IPS DF 4.7 (cell line): ENCODE measurements at regions not wholly inside any gene's neighbourhood (a gene's known extent, or its start where the extent isn't known, plus 50 kb on each side); places are given as distances from the start of the nearest gene placed in this dataset.

ENCODE experiments used
- DNase-seq: peaks from one replicate; pipeline ENCODE4 v3.0.0-alpha.2; 2013; ENCODE audit warnings: low spot score; ENCODE audit errors: extremely low read depth

DNA sequence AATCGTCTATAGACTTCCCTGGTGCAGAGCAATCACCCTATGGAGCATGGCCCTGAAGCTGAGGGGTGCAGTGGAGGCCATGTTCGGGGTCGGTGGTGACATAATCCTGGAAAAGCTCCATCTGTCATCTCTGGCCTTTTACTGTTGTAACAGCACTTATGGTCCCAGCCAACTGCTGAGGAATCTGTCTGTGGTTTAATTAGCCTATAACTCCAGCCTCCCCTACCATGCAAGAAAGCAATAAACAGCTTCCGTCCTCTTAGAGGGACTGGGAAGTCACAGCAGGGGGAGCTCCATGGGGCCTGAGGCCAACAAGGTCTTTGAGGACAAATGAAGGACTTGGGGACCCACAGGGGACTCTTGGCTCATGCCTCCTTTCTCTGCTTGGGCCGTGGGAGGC, 159.1 kb upstream of the NECTIN1 start:
- DNase-seq = no peak

DNA sequence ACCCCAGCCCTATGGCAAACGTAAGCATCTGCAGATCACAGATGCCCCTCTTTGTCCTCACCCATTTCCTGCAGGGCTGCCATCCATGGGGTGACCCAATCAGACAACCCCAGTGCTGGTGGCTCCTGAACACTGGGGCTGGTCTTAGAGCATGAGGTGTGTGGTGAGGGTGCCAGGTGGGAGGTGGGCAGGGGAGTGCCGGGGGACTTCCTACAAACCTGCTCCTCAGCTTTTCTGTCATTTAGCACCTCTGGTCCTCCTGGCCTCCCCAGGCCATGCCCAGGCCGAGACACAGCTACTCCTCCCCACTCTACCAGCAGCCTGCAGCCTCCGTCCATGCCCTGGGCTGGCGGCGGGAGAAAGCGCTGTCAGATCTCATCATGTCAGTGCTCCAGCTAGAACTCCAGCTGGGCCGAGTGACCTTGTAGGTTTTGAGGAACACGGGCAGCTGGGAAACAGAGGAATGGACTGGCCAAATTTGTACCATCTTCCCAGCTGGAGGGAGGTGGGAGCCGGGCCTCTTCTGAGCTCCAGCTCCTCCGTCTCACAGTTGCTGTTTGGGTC, 157.7 kb upstream of the NECTIN1 start:
- no peak for DNase-seq

DNA sequence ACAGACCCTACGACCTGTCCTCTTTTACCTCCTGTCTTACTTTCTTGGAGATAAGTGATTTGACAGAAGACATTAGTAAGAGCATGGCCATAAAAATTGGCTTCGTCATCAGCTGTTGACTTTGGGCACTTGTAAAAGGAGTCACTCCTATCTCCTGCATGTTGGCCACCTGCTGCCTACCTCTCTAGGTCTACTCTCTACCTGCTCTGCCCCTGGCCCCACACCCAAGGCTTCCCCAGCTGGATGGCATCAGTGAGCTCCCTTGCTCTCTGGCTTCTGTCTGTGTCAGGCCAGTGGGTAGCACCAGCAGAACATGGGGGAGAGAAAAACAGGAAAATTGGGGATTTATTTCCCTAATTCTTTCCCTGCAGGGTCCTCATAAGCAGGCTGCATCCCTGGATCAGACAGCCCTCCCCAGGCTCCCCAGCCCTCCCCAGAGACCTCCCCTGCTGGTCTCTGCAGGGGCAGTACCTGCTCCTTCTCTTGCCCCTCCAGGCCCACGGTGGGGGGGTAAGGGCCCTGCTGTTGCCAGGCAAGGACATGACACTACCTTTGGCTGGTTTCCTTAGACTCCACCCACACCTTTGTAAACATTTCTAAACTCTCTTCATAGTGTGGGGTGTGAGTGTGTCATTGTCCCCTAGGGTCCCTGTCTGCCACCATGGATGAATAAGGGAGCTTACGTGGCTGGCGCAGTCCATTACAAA, 157.0 kb upstream of the NECTIN1 start:
- DNase-seq = no peak

DNA sequence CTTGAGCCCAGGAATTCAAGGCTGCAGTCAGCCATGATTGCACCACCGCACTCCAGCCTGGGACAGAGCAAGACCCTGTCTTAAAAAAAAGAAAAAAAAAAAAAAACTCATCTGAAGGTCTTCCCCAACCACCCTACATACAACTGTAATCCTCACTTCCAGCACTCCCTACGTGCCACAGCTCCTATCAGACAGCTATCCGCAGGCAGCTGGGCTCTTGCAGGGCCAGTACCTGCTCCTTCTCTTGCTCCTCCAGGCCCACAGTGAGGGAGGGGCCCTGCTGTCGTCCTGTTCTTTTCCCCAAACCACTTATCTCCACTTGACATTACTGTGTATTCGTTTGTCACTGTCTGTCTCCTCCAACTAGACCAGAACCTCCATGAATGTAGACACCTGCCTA, 156.1 kb upstream of the NECTIN1 start:
- no peak for DNase-seq

DNA sequence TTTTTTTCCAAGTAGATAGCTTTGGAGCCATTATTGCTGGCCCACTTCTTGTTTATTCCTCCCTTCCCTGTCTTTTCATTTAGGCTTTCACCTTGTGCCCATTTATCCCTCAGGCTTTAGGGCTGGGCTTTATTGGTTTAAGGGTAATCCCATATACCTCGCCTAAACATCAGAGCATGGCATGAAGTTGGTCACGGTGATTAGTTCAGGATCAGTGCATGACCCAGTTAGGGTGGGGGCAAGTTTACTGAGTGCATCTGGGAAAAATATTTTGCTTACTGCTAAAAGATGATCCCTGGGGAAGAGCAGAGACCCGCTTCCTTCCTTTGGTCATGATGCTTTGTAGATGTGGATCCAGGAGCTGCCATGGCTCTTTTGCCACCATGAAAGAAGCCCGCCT, 153.3 kb upstream of the NECTIN1 start:
- no peak for DNase-seq

DNA sequence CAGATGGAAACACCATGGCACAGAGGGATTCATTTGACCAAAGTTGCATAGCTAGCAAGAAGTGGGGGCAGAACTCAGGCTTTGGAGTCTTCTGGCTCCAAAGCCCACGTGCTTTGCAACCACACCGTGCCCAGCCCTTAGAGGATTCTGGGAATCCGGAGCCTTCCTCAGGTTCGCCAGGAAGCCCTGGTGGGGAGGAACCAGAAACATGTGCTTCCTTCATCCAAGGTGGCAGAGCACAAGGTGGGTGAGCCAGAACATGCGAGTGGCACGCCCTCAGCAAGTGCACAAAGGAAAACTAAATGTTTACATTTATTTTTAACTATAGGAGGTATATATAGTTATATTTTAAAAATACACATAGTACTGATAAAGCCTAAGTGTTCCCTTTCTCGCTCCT, 151.9 kb upstream of the NECTIN1 start:
- no peak for DNase-seq

DNA sequence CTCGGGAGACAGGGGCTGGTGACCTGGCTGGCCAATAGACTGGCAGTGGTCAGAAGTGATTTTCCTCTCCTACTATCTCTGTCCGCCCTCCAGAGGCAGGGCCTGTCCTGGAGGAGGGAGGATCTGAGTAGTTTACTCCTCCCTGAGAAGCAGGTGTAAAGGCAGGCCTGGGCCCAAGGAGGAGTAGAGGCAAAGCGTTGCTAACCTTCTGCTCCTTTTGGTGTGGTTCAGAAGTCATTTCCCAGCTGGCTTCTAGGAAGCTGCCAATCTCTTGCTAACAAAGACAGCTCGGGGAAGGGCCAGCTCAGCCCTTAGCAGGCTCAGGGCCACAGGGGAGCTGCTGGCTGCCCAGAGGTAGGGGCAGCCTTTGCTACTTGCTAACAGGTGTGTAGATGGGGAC, 151.1 kb upstream of the NECTIN1 start:
- no peak for DNase-seq

DNA sequence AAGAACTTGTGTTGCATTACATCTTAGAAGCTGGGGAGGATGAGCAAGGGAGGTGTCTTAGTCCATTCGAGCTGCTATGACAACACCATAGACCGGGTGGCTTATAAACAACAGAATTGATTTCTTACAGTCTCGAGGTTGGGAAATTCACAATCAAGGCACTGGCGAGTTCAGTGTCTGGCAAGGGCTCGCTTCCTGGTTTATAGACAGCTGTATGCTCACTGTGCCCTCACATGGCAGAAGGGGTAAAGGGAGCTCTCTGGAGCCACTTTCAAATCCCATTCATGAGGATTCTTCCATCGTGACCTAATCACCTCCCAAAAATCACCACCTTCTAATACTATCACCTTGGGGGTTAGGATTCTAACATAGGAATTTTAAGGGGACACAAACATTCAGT, 150.0 kb upstream of the NECTIN1 start:
- DNase-seq = no peak

DNA sequence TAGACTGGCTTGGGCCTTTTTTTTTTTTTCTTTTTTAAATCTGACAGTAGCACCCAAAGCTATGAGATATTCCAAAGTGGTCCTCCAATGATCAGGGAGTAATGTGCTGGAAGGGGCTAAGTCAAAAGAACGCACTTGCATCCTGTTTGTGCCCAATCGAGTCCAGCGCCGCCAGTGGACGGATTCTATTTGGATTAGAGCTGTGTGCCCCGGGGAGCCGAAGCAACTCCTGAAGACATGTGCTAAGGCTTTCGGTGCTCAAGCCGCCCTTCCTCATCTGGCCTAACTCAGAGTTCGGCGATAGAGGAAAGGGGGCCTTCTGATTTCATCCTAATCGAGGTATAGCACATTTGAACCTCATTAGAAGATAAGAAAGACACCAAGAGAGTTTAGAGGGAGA, 147.8 kb upstream of the NECTIN1 start:
- DNase-seq = no peak

DNA sequence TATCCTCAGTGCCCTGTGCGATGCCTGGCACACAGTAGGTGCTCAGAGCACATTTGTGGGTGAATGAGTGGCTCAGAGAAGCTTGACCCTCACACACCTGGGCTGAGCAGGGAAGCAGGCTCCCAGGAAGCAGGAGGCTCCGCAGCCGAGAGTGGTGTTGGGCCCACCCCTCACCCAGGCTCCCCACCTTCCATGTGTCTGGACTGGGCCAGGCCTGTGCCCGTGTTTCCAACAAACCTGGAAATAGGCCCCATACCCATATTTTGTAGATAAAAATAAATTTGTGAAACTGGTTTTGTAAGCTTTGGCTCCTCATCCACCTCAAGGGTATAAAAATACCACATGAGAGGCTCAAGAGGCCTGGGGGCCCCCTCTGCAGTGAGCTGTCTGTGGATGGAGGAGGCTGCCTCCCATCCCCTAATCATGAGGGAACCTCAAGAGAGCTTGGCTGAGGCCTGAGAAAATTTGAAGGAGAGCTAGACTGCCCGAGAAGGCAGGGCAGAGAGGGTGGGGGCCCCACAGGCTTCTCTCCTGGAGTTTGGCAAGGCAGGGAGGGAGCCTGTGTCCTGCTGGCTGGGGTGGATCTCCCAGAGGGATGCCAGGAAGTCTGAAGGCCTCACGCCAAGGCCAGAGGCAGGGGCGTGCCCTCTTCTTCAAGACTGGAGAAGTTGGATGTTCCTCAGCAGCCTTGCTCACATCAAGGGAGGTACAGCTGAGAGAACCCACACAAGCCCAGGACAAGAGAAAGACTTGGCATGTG, 147.0 kb upstream of the NECTIN1 start:
- DNase-seq = no peak

DNA sequence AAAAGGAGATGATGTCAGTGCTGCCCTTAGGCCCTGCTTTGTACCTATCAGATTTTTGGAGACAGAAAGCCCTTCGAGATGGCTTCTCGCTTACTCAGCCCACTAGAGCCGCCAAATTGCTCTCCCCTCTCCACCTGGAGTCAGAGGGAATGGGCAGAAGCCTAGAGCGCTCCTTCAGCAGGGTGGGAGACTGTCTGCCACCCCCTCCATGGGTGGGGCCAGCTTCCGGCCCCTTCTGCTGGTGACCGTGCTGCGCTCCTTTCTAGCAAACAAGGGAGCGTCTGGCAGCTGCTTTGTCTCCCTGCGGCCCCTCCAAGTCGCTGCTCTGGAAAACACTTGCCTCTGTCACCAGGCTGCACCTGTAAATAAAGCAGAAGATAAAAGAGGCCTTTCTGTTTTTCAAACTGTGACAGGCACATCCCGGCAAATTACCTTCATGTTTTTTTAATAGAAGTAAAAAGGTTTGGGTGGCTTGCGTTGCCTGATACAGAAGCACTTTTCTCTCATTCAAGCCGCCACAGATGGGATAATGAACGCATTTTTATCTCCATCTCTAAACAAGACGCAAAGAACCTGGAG, 145.7 kb upstream of the NECTIN1 start:
- no peak for DNase-seq

DNA sequence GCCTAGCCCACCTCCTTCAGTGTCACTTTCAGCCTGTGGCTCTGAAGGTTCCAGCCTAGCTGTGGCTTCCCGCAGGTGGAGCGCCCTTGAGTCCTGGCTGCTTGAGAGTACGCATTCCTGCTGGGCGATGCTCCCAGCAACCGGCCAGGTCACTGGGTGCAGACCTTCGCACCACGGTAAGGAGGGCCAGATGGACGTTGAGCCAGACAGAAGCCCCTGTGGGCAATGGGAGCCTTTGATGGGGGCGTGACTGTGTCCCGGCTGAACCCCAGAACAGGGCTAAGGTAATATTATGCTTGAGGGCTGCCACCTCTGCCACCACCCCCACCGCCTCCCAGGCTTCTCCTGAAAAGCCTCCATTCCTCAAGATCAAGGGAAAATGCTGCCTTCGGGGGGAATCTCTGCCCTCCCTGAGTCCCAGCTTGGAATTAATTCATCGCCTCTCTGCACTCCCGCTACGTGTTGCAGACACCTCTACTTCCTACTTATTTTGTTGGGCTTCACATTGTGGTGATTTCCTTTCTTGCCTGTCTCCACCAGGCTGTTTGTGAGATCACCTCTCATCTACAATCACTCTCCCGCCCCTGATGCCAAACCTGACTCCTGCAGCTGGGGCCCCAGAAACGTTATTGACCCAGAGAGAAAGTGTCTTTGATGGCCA, 144.9 kb upstream of the NECTIN1 start:
- DNase-seq = no peak

DNA sequence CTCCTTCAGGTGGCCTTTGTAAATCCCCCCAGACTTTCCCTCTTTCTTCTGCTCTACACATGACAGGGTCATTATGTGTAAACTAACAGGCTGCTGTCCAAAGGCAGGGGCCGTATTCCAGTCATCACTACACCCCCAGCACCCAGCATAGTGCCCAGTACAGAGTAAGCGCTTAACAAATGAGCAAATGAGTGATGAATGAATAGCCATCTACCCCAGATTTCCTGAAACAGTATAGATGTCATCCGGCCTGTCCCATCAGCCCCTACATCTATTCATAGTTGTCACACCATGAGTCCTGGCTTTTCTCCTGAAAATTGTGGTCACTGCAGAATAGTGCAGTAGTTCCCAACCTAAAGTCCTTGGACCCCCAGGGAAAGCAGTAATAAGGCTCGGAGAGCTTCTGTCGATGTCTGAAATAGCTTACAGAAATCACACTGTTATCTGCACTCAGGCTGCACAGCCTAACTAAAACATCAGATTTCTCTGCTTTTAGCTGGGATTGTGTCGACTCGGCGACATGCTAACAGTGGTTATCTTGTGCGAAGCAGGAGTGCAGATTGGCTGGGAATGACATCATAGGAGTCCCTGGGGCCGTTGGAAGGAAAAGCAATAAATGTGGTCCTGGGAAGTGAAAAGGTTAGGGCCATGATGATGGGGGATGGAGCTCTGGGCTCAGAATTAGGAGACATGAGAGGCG, 143.8 kb upstream of the NECTIN1 start:
- DNase-seq = no peak

DNA sequence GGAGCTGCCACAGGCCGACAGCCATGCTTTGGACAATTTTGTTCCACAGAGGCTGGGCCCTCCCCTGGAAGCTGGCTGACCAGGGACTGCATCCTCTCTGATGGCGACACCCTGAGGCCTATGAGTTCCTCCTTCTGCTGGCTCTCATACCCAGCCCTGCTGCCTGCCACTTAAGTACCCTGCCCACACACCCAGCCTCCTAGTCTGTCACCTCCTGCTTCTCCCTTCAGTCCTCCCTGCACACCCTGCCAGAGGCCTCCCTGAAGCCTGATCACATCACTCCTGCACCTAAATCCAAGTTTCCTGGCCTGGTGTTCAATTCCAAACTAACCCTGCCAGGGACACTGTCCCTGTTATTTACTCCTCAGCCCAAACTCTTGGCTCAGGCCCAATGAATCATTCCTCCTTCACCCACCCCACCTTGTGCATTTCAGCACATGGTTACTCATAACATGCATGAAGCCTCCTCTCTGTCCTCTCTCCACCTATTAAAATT, 136.7 kb upstream of the NECTIN1 start:
- DNase-seq = no peak

DNA sequence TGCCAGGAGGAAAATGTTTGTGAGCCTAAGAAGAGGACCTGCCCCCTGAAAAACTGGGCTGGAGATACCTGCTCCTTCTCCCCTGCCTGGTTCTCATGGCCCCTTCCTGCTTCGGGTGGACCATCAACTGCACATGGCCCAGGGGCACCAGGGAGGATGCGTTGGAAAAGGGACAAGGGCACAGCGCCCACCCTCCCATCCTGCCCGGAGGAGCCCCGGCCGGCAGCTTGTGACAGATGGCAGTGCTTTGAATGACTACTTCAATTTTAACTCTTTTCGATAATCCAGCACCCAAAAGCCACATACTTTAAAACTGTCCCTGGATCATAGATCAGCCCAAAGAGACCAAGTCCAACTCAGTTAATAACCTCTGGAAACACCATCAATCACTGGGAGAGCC, 135.8 kb upstream of the NECTIN1 start:
- DNase-seq = no peak

DNA sequence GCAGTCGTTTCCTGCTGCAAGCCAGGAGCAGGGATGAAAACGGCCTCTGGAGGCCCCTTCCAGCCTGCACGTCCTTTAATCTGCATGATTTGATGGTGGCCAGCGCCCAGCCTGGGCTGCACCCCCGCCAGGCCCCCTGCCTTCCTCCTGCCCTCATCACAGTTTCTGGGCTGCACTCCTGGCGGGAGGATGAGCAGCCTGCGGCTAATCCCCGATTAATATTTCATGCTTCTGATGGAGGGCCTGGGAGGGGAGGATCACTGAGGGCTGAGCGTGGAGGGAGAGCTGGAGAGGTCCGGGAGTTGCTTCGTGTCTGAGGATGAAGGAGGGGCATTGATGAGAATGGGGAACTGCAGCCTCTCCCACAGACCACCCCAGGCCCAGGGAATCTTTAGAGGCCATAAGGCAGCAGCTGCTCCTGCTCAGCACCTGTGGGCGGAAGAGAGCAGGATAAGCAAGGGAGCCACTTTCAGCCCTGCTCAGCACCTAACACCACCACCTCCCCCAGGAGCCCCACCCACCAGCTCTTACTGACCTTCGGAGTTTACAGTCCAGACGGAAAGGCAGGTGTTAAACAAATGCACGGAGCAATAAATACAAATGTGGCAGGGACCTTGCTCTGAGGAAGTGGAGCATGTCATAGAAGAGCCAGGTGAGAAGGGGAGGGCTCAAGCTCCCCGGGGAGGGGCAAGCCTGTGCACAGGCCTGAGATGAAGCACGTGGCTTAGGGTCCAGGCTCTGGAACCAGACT, 135.0 kb upstream of the NECTIN1 start:
- DNase-seq = no peak

DNA sequence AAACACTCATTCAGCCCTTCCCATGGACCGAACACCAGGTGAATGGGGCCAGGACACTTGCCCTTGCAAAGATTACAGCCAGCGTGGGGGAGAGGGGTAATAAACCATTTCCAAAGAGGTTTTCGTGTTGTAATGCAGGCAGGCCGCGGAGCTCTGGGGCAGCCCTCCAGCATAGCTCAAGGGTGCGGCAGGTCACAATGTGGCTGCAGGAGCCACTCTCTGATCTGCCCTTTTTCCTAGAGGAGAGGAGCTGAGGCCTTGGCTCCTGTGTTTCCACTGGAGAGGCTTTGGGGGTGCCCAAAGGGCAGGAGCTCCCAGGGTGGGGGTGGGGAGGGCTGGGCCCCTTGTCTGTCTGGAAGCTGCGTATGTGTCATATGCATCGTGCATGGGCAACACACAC, 134.2 kb upstream of the NECTIN1 start:
- no peak for DNase-seq

DNA sequence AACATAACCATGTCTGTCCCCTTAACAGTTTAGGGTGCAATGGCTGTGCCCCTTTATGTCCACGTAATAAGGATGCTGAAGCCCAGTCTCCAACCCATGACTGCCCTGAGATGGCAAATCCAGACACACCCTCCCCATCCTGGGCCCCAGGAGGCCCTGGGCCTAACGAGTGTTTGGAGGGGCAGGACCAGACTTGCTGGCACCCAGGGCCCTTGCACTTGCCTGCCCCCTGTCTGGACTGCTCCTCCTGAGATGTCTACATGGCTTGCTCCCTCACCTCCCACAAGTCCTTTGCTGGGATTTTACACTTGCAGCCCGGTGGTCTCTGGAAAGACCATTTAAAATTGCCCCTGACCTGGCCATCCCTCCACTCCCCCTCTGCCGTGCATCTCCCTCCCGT, 132.2 kb upstream of the NECTIN1 start:
- DNase-seq = no peak

DNA sequence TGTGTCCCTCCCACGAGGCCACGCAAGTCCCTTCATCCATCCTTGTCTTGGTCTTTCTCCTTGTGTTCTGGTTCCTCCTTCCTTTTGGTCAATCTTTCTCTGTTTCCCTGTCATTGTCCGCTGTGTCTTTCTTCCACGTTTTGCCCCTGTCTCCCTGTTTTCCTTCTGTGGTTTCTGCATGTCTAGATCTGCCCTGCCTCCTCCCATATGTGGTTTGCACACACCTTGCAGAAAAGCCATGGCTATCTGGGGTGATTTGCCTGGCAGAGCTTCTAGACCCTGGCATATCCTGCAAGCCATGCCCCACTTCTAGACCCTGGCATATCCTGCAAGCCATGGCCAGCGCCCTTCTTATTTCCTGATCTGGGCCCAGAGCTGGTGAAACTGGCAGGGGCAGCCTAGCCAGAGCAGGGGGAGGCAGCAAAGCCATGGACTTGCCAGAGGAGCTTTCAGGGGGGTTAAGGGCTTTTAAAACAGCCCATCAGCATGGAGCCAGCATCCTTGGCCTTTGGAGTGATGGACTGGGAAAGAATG, 131.6 kb upstream of the NECTIN1 start:
- no peak for DNase-seq

DNA sequence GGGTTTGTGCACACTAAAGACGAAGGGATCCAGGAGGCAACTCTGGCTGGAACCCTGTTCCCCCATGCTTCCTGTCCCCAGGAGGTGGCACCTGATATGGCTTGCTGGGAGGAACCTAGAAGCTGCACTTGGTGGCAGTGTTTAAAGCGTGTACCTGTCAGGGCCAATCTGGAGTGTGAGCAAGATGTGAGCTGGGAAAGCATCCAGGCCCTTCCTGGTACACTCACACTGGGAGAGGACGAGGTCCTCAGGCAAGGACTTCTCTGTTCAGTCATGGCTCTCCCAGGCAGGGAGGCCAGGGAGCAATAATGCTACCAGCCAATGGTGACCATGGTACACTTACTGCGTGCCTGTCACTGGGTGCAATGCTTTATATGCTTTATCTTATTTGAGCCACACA, 130.7 kb upstream of the NECTIN1 start:
- no peak for DNase-seq
